MM.1S (cell line): ENCODE measurements at regions not wholly inside any gene's neighbourhood (a gene's known extent, or its start where the extent isn't known, plus 50 kb on each side); places are given as distances from the start of the nearest gene placed in this dataset.

ENCODE experiments used
- DNase-seq: peaks from one replicate; pipeline ENCODE4 v3.0.0-alpha.2; 2015
- H2AFZ ChIP-seq: fragments of 300-600 bp; sonication (generic); 2 replicates; pipeline ENCODE4 v1.6.0; 2016; ENCODE audit warnings: antibody characterized with exemption, low read length
- H3F3A ChIP-seq: fragments of 300-600 bp; sonication (generic); 2 replicates; pipeline ENCODE4 v1.6.1; 2016; ENCODE audit warnings: mild to moderate bottlenecking, antibody characterized with exemption, low read length, moderate library complexity, mixed read lengths; ENCODE audit not compliant: insufficient read depth
- H3K27ac ChIP-seq: fragments of 300-600 bp; sonication (generic); 2 replicates; pipeline ENCODE4 v1.5.1; 2016; ENCODE audit warnings: mild to moderate bottlenecking, low read length
- H3K27me3 ChIP-seq: fragments of 300-600 bp; sonication (generic); replicated peaks from 2 replicates; pipeline ENCODE4 v1.6.0; 2016; ENCODE audit warnings: low read length; ENCODE audit not compliant: insufficient read depth
- H3K36me3 ChIP-seq: fragments of 300-600 bp; sonication (generic); replicated peaks from 2 replicates; pipeline ENCODE4 v1.6.1; 2016; ENCODE audit warnings: mild to moderate bottlenecking, low read length, mixed read lengths; ENCODE audit not compliant: insufficient read depth
- H3K4me1 ChIP-seq: fragments of 300-600 bp; sonication (generic); 2 replicates; pipeline ENCODE4 v1.6.1; 2016; ENCODE audit warnings: low read length, mixed read lengths
- H3K4me2 ChIP-seq: fragments of 300-600 bp; sonication (generic); 2 replicates; pipeline ENCODE4 v1.6.0; 2016; ENCODE audit warnings: low read depth, low read length
- H3K4me3 ChIP-seq: fragments of 300-600 bp; sonication (generic); 2 replicates; pipeline ENCODE4 v1.5.1; 2016; ENCODE audit warnings: low read length, mixed read lengths
- H3K79me2 ChIP-seq: fragments of 300-600 bp; sonication (generic); 2 replicates; pipeline ENCODE4 v1.6.1; 2016; ENCODE audit warnings: mixed run types, low read length, mixed read lengths
- H3K9ac ChIP-seq: fragments of 300-600 bp; sonication (generic); 2 replicates; pipeline ENCODE4 v1.6.1; 2016; ENCODE audit warnings: low read length, mixed read lengths
- H3K9me2 ChIP-seq: fragments of 300-600 bp; sonication (generic); replicated peaks from 2 replicates; pipeline ENCODE4 v1.6.1; 2016; ENCODE audit warnings: mild to moderate bottlenecking, low read length, mixed read lengths; ENCODE audit not compliant: insufficient read depth
- H3K9me3 ChIP-seq: fragments of 300-600 bp; sonication (generic); replicated peaks from 2 replicates; pipeline ENCODE4 v1.6.1; 2016; ENCODE audit warnings: mild to moderate bottlenecking, low read length, mixed read lengths; ENCODE audit not compliant: insufficient read depth
- H4K20me1 ChIP-seq: fragments of 300-600 bp; sonication (generic); 2 replicates; pipeline ENCODE4 v1.6.1; 2016; ENCODE audit warnings: mild to moderate bottlenecking, low read length, moderate library complexity, mixed read lengths; ENCODE audit not compliant: insufficient read depth
- CTCF ChIP-seq: fragments of 300-600 bp; sonication (generic); IDR thresholded peaks from 2 replicates; pipeline ENCODE4 v1.5.1; 2016; ENCODE audit warnings: antibody characterized with exemption, low read length, mixed read lengths
- EZH2 ChIP-seq: fragments of 300-600 bp; sonication (generic); optimal IDR thresholded peaks from 2 replicates; pipeline ENCODE3; 2017; ENCODE audit warnings: low read depth, mild to moderate bottlenecking, antibody characterized with exemption, low read length, mixed read lengths
- EZH2phosphoT487 ChIP-seq: fragments of 300-600 bp; sonication (generic); IDR thresholded peaks from 2 replicates; pipeline ENCODE4 v1.6.1; 2018; ENCODE audit warnings: antibody characterized with exemption, low read length

DNA sequence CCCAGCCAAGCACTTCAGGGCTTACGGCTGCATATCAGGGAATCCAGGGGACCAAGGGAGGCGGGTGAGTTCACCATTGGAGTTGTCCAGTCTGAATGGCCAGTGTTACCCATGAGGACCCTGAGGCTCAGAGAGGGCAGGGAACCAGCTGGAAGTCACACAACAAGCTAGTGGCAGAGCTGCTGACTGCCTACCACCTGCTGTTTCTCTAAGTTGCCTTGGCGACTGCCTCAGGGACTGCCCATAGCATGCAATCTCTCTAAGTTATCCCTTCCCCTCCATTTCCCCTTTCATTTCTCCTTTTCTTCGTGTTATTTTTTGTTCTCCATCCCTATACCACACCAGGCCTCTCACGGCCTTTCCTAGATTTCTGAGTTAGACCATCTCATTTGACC is 71.8 kb upstream of the SIRPA start:
- DNase-seq = no peak
- no peaks in the 10 kb centered on the region for H3K9me2 ChIP-seq
- H3K27ac ChIP-seq = no peak overlapping the region
- no peaks in the 10 kb centered on the region for H3K27me3 ChIP-seq
- TF ChIP-seq EZH2 (no peak), CTCF (no peak), EZH2phosphoT487 (no peak)
- H4K20me1 ChIP-seq = no peaks in the 10 kb centered on the region
- H3K9ac ChIP-seq = no peak overlapping the region
- no peak overlapping the region for H2AFZ ChIP-seq
- no peak overlapping the region for H3K4me3 ChIP-seq
- no peaks in the 10 kb centered on the region for H3K9me3 ChIP-seq
- H3K36me3 ChIP-seq = no peaks in the 10 kb centered on the region
- H3K4me2 ChIP-seq = no peak overlapping the region
- peaks cover 25% of the 10 kb centered on the region for H3K4me1 ChIP-seq
- H3K79me2 ChIP-seq = no peaks in the 10 kb centered on the region
- H3F3A ChIP-seq = no peaks in the 10 kb centered on the region; the same call in 1 of the 2 replicates

GRCh38 chr20:1822564-1823449 is 72.4 kb upstream of the SIRPA start:
- DNase-seq = no peak
- H3K4me2 ChIP-seq = no peak overlapping the region

More at GRCh38 chr20:1822564-1823449, 72.4 kb upstream of the SIRPA start:
- Histone ChIP-seq H3K27me3 (no peaks in the 10 kb centered on the region), H3K4me3 (no peak overlapping the region), H3K9ac (no peak overlapping the region), H3K79me2 (no peaks in the 10 kb centered on the region), H2AFZ (no peak overlapping the region), H3F3A (no peaks in the 10 kb centered on the region; the same call in 1 of the 2 replicates), H3K36me3 (no peaks in the 10 kb centered on the region), H3K4me1 (peaks cover 25% of the 10 kb centered on the region), H4K20me1 (no peaks in the 10 kb centered on the region), H3K9me2 (no peaks in the 10 kb centered on the region), H3K9me3 (no peaks in the 10 kb centered on the region), H3K27ac (no peak overlapping the region)
- TF ChIP-seq CTCF (no peak), EZH2 (no peak), EZH2phosphoT487 (no peak)
